HepG2 (cell line): ENCODE measurements at regions not wholly inside any gene's neighbourhood (a gene's known extent, or its start where the extent isn't known, plus 50 kb on each side); places are given as distances from the start of the nearest gene placed in this dataset.

Source experiments
- THRA ChIP-seq: sonication (generic); formaldehyde crosslinking; IDR thresholded peaks from 2 replicates; pipeline ENCODE4 v1.4.0; 2020; ENCODE audit warnings: missing genetic modification reagents, borderline replicate concordance
- ZBTB4 ChIP-seq: sonication (generic); formaldehyde crosslinking; IDR thresholded peaks from 2 replicates; pipeline ENCODE4 v1.4.0; 2020; ENCODE audit warnings: missing genetic modification reagents, mild to moderate bottlenecking, borderline replicate concordance
- ZNF839 ChIP-seq: sonication (generic); formaldehyde crosslinking; IDR thresholded peaks from 2 replicates; pipeline ENCODE4 v1.4.0; 2020; ENCODE audit warnings: missing genetic modification reagents, mild to moderate bottlenecking, borderline replicate concordance

DNA sequence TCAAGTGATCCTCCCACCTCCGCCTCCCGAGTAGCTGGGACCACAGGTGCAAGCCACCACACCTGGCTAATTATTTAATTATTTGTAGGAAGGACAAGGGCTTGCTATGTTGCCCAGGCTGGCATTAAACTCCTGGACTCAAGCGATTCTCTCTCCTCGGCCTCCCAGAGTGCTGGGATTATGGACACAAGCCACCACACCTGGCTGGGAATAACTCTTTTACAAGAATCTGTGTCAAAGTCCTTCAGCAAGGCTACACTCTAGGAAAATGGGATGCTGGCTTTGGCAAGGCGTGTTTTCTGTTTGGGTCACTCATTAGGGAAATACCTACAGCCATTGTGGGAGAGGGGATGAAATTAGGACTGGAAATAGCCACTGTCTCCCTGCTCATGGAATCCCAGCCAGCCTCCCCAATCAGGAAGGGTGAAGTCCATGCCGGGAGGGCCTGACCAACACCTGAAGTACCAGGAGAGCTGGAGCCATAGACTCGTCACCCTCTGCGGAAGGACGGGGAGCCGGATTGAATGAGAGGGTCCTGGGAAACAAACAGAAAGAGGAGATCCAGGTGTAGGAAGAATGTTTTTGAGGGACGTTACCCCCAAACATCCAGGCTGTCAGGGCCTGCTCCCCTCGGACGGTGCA is 72.2 kb upstream of the MYL10 start:
- TF ChIP-seq THRA (CRISPR knock-in tag): no peak
- TF ChIP-seq ZNF839 (CRISPR knock-in tag): no peak
- no peak for TF ChIP-seq ZBTB4 (CRISPR knock-in tag)
